ENCODE measurements at regions not wholly inside any gene's neighbourhood (a gene's known extent, or its start where the extent isn't known, plus 50 kb on each side); places are given as distances from the start of the nearest gene placed in this dataset.

- TF ChIP-seq, protein P1, sequence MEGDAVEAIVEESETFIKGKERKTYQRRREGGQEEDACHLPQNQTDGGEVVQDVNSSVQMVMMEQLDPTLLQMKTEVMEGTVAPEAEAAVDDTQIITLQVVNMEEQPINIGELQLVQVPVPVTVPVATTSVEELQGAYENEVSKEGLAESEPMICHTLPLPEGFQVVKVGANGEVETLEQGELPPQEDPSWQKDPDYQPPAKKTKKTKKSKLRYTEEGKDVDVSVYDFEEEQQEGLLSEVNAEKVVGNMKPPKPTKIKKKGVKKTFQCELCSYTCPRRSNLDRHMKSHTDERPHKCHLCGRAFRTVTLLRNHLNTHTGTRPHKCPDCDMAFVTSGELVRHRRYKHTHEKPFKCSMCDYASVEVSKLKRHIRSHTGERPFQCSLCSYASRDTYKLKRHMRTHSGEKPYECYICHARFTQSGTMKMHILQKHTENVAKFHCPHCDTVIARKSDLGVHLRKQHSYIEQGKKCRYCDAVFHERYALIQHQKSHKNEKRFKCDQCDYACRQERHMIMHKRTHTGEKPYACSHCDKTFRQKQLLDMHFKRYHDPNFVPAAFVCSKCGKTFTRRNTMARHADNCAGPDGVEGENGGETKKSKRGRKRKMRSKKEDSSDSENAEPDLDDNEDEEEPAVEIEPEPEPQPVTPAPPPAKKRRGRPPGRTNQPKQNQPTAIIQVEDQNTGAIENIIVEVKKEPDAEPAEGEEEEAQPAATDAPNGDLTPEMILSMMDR (IDR thresholded peaks at IDR 0.05; ENCODE audit: poor library complexity), result no peak
- no peak for TF ChIP-seq EZH2 (IDR thresholded peaks at IDR 0.05; ENCODE audit: borderline replicate concordance)
Measured at GRCh38 chr6:140274548-140274947, 900.1 kb upstream of the CITED2 start.

All from hepatocyte (in vitro differentiated cells).